GM23248 (cell line): ENCODE measurements at regions not wholly inside any gene's neighbourhood (a gene's known extent, or its start where the extent isn't known, plus 50 kb on each side); places are given as distances from the start of the nearest gene placed in this dataset.

Experiments
- DNase-seq: peaks from one replicate; pipeline ENCODE4 v3.0.0-alpha.2; 2015
- H2AFZ ChIP-seq: fragments of 200-600 bp; sonication (generic); 2 replicates; pipeline ENCODE4 v1.6.1; 2016; ENCODE audit warnings: antibody characterized with exemption
- H3F3A ChIP-seq: fragments of 200-600 bp; sonication (generic); 2 replicates; pipeline ENCODE4 v1.6.1; 2016; ENCODE audit warnings: mild to moderate bottlenecking, antibody characterized with exemption, mixed run types; ENCODE audit not compliant: insufficient read depth
- H3K27ac ChIP-seq: fragments of 200-600 bp; sonication (generic); 2 replicates; pipeline ENCODE4 v1.5.1; 2016; ENCODE audit warnings: mild to moderate bottlenecking
- H3K27me3 ChIP-seq: fragments of 200-600 bp; sonication (generic); replicated peaks from 2 replicates; pipeline ENCODE4 v1.6.1; 2016; ENCODE audit warnings: mild to moderate bottlenecking; ENCODE audit not compliant: insufficient read depth
- H3K36me3 ChIP-seq: fragments of 200-600 bp; sonication (generic); 2 replicates; pipeline ENCODE4 v1.6.1; 2016; ENCODE audit warnings: low read depth, mild to moderate bottlenecking
- H3K4me1 ChIP-seq: fragments of 200-600 bp; sonication (generic); 2 replicates; pipeline ENCODE4 v1.6.1; 2016; ENCODE audit warnings: mild to moderate bottlenecking; ENCODE audit not compliant: insufficient read depth
- H3K4me2 ChIP-seq: fragments of 200-600 bp; sonication (generic); one replicate; pipeline ENCODE4 v1.6.1; 2016; ENCODE audit warnings: mild to moderate bottlenecking; ENCODE audit not compliant: unreplicated experiment
- H3K4me3 ChIP-seq: fragments of 200-600 bp; sonication (generic); 2 replicates; pipeline ENCODE4 v1.5.1; 2016; ENCODE audit warnings: mild to moderate bottlenecking
- H3K79me2 ChIP-seq: fragments of 200-600 bp; sonication (generic); 2 replicates; pipeline ENCODE4 v1.6.1; 2016; ENCODE audit warnings: mild to moderate bottlenecking; ENCODE audit not compliant: insufficient read depth
- H3K9ac ChIP-seq: fragments of 200-600 bp; sonication (generic); 2 replicates; pipeline ENCODE4 v1.6.1; 2016; ENCODE audit warnings: mild to moderate bottlenecking
- H3K9me2 ChIP-seq: fragments of 200-600 bp; sonication (generic); 2 replicates; pipeline ENCODE4 v1.6.1; 2016; ENCODE audit warnings: mixed run types, mild to moderate bottlenecking, moderate library complexity; ENCODE audit not compliant: insufficient read depth
- H3K9me3 ChIP-seq: fragments of 200-600 bp; sonication (generic); one replicate; pipeline ENCODE4 v1.6.1; 2017; ENCODE audit warnings: low read depth
- H4K20me1 ChIP-seq: fragments of 200-600 bp; sonication (generic); 2 replicates; pipeline ENCODE4 v1.6.0; 2016; ENCODE audit not compliant: insufficient read depth
- EZH2 ChIP-seq: fragments of 200-600 bp; sonication (generic); IDR thresholded peaks from 2 replicates; pipeline ENCODE4 v1.6.1; 2018; ENCODE audit warnings: antibody characterized with exemption, mild to moderate bottlenecking; ENCODE audit not compliant: insufficient read depth, poor library complexity, severe bottlenecking
- EZH2phosphoT487 ChIP-seq: fragments of 200-600 bp; sonication (generic); IDR thresholded peaks from 2 replicates; pipeline ENCODE4 v1.6.1; 2018; ENCODE audit warnings: antibody characterized with exemption, moderate library complexity, mild to moderate bottlenecking, low read depth; ENCODE audit not compliant: insufficient read depth
- WGBS, 2 experiments: methylation state at CpG; one replicate each; pipeline ENCODE4 v1.1.6; 2015 to 2017; ENCODE audit warnings: low lambda C conversion rate in 2 of 2, low coverage in 1 of 2; ENCODE audit errors: missing lambda C conversion rate in 2 of 2; 5-methylcytosine and 5-hydroxymethylcytosine counted together
- in situ Hi-C: fragments of 300-500 bp; cut with MboI; formaldehyde crosslinking; loops from 2 replicates; pipeline ENCODE4 v1.15.0; 2020

GRCh38 chr11:30707110-30707509, 121.0 kb upstream of the MPPED2 start:
- no peak overlapping the region for H3K27ac ChIP-seq

GRCh38 chr11:30705913-30706675, 119.9 kb upstream of the MPPED2 start:
- 2 to 3% methylated on average over 2 of the region's 2 CpGs for whole genome bisulfite sequencing, 2 experiments
- TF ChIP-seq EZH2phosphoT487 (no peak), EZH2 (no peak)

More at GRCh38 chr11:30707110-30707509, 121.0 kb upstream of the MPPED2 start:
- no peaks in the 10 kb centered on the region for H3K79me2 ChIP-seq
- H3K27me3 ChIP-seq: no peaks in the 10 kb centered on the region
- no peaks in the 10 kb centered on the region for H4K20me1 ChIP-seq
- H3K36me3 ChIP-seq: no peaks in the 10 kb centered on the region
- H3K9me3 ChIP-seq: no peaks in the 10 kb centered on the region
- no peaks in the 10 kb centered on the region for H3K9me2 ChIP-seq
- H3K9ac ChIP-seq: no peak overlapping the region
- no peak overlapping the region for H2AFZ ChIP-seq
- no peaks in the 10 kb centered on the region for H3K4me1 ChIP-seq
- H3F3A ChIP-seq: no peaks in the 10 kb centered on the region
- in situ Hi-C loops: no loop called here
- no peak overlapping the region for H3K4me2 ChIP-seq
- TF ChIP-seq EZH2 (no peak), EZH2phosphoT487 (no peak)
- no peak overlapping the region for H3K4me3 ChIP-seq
- no peak for DNase-seq

GRCh38 chr11:30698425-30698824, 112.3 kb upstream of the MPPED2 start:
- Histone ChIP-seq H3K27ac (no peak overlapping the region), H3K4me3 (no peak overlapping the region), H3K36me3 (no peaks in the 10 kb centered on the region), H3K9me2 (no peaks in the 10 kb centered on the region; the same call in 1 of the 2 replicates), H3K79me2 (no peaks in the 10 kb centered on the region), H3K9ac (no peak overlapping the region), H4K20me1 (no peaks in the 10 kb centered on the region), H2AFZ (no peak overlapping the region), H3K9me3 (no peaks in the 10 kb centered on the region), H3K4me2 (no peak overlapping the region), H3K4me1 (no peaks in the 10 kb centered on the region), H3K27me3 (no peaks in the 10 kb centered on the region), H3F3A (no peaks in the 10 kb centered on the region)
- DNase-seq: no peak
- in situ Hi-C loops: no loop called here
- 30 to 41% methylated on average over 2 of the region's 2 CpGs for WGBS, 2 experiments
- TF ChIP-seq EZH2 (no peak), EZH2phosphoT487 (no peak)

More at GRCh38 chr11:30705913-30706675, 119.9 kb upstream of the MPPED2 start:
- Histone ChIP-seq H3K9ac (no peak overlapping the region), H3F3A (no peaks in the 10 kb centered on the region), H3K9me2 (no peaks in the 10 kb centered on the region), H3K79me2 (no peaks in the 10 kb centered on the region), H3K4me3 (no peak overlapping the region), H3K9me3 (no peaks in the 10 kb centered on the region), H3K36me3 (no peaks in the 10 kb centered on the region), H3K27ac (no peak overlapping the region), H3K4me2 (no peak overlapping the region), H4K20me1 (no peaks in the 10 kb centered on the region), H3K27me3 (no peaks in the 10 kb centered on the region), H3K4me1 (no peaks in the 10 kb centered on the region), H2AFZ (no peak overlapping the region)
- in situ Hi-C loops: no loop called here
- no peak for DNase-seq

GRCh38 chr11:30697032-30697431, 110.9 kb upstream of the MPPED2 start:
- WGBS, 2 experiments: 10 to 11% methylated on average over 4 of the region's 4 CpGs
- Histone ChIP-seq H3K9me2 (no peaks in the 10 kb centered on the region; the same call in 1 of the 2 replicates), H3K9ac (no peak overlapping the region), H3F3A (no peaks in the 10 kb centered on the region), H4K20me1 (no peaks in the 10 kb centered on the region), H3K36me3 (no peaks in the 10 kb centered on the region), H3K4me2 (no peak overlapping the region), H3K27me3 (no peaks in the 10 kb centered on the region), H3K27ac (no peak overlapping the region), H2AFZ (no peak overlapping the region), H3K4me3 (no peak overlapping the region), H3K9me3 (no peaks in the 10 kb centered on the region), H3K4me1 (no peaks in the 10 kb centered on the region), H3K79me2 (no peaks in the 10 kb centered on the region)
- no peak for DNase-seq
- TF ChIP-seq EZH2phosphoT487 (no peak), EZH2 (no peak)
- in situ Hi-C loops: no loop called here

GRCh38 chr11:30684772-30685171, 98.6 kb upstream of the MPPED2 start:
- WGBS, 2 experiments: 5 to 7% methylated on average over 2 of the region's 2 CpGs
- no peaks in the 10 kb centered on the region for H3K36me3 ChIP-seq
- no peak overlapping the region for H3K27ac ChIP-seq
- no peaks in the 10 kb centered on the region for H3K4me1 ChIP-seq
- H3K27me3 ChIP-seq: no peaks in the 10 kb centered on the region
- H2AFZ ChIP-seq: no peak overlapping the region
- H3K4me2 ChIP-seq: no peak overlapping the region
- no peaks in the 10 kb centered on the region for H3K79me2 ChIP-seq
- no peaks in the 10 kb centered on the region for H3K9me2 ChIP-seq
- H4K20me1 ChIP-seq: no peaks in the 10 kb centered on the region
- H3K9me3 ChIP-seq: no peaks in the 10 kb centered on the region
- no peak overlapping the region for H3K9ac ChIP-seq
- DNase-seq: no peak
- H3K4me3 ChIP-seq: no peak overlapping the region
- TF ChIP-seq EZH2phosphoT487 (no peak), EZH2 (no peak)
- H3F3A ChIP-seq: no peaks in the 10 kb centered on the region
- in situ Hi-C loops: no loop called here
